GM12878 (cell line): ENCODE measurements at regions not wholly inside any gene's neighbourhood (a gene's known extent, or its start where the extent isn't known, plus 50 kb on each side); places are given as distances from the start of the nearest gene placed in this dataset.

Source experiments
- ATAC-seq: fragments of 200-7000 bp; cut with Tn5 transposase; 3 replicates; pipeline ENCODE4 v1.9.1; 2020; ENCODE audit warnings: mild to moderate bottlenecking, moderate library complexity
- BruUV-seq: library from RNA; stranded (reverse); fragments of 400-500 nt; replicated peaks from 2 replicates; lab custom pipeline; 2021; lab: Mats Ljungman, UMichigan
- CTCF ChIA-PET: fragments of 300-600 bp; sonication (Branson Sonifier 250); formaldehyde crosslinking; extraction: SDS; loops from one replicate; lab custom pipeline; 2021; ENCODE audit warnings: inconsistent platforms; lab: Yijun Ruan, JAX
- POLR2A ChIA-PET: fragments of 350-600 bp; formaldehyde crosslinking; extraction: SDS; loops from one replicate; lab custom pipeline; 2021; ENCODE audit warnings: inconsistent platforms; lab: Charles Lee
- RAD21 ChIA-PET: fragments of 300-600 bp; sonication (Branson Sonifier 250); formaldehyde crosslinking; loops from one replicate; lab custom pipeline; 2023; ENCODE audit warnings: antibody characterized with exemption; ENCODE audit not compliant: unreplicated experiment; lab: Charles Lee
- SMC1A ChIA-PET: fragments of 300-600 bp; sonication (Branson Sonifier 250); formaldehyde crosslinking; loops from one replicate; lab custom pipeline; 2023; ENCODE audit not compliant: unreplicated experiment, uncharacterized antibody; lab: Charles Lee
- DNase-seq: peaks from one replicate; pipeline ENCODE4 v3.0.0-alpha.2; 2011; ENCODE audit warnings: low read depth, low spot score
- FAIRE-seq: peaks from 3 replicates; lab custom pipeline; 2011; peaks lifted over from hg19 to GRCh38; lab: Jason Lieb, UNC
- H2AFZ ChIP-seq: 2 replicates; pipeline ENCODE4 v1.6.0; 2011; ENCODE audit warnings: low read depth, low read length, control low read depth; ENCODE audit not compliant: control insufficient read depth
- H3K27ac ChIP-seq: 2 replicates; pipeline ENCODE4 v1.5.1; 2011; ENCODE audit warnings: control low read depth; ENCODE audit not compliant: control insufficient read depth, insufficient read depth
- H3K27me3 ChIP-seq, 2 experiments: replicated peaks in 1 of 2; 2 replicates each; pipeline versions ENCODE4 v1.6.0 to v1.6.1; 2011; ENCODE audit warnings: low read length in 1 of 2; ENCODE audit not compliant: control insufficient read depth in 2 of 2, insufficient read depth in 2 of 2
- H3K36me3 ChIP-seq, 2 experiments: 2 replicates each; pipeline ENCODE4 v1.5.1; 2011; ENCODE audit warnings: low read length in 1 of 2; ENCODE audit not compliant: control insufficient read depth in 2 of 2, insufficient read depth in 2 of 2
- H3K4me1 ChIP-seq: 2 replicates; pipeline ENCODE4 v1.6.1; 2011; ENCODE audit warnings: mild to moderate bottlenecking, low read length, moderate library complexity, mixed read lengths; ENCODE audit not compliant: control insufficient read depth, insufficient read depth
- H3K4me2 ChIP-seq: 2 replicates; pipeline ENCODE4 v1.6.0; 2011; ENCODE audit warnings: control low read depth; ENCODE audit not compliant: control insufficient read depth, insufficient read depth
- H3K4me3 ChIP-seq: fragments of 200-600 bp; sonication (generic); 2 replicates; pipeline ENCODE4 v1.5.1; 2016
- H3K79me2 ChIP-seq: 2 replicates; pipeline ENCODE4 v1.6.0; 2011; ENCODE audit warnings: low read length; ENCODE audit not compliant: control insufficient read depth, insufficient read depth
- H3K9ac ChIP-seq: 2 replicates; pipeline ENCODE4 v1.8.0; 2011; ENCODE audit warnings: low read length, control low read depth, mixed read lengths; ENCODE audit not compliant: control insufficient read depth, insufficient read depth
- H3K9me3 ChIP-seq: replicated peaks from 3 replicates; pipeline ENCODE4 v1.5.1; 2011; ENCODE audit warnings: mild to moderate bottlenecking, low read length; ENCODE audit not compliant: control insufficient read depth, insufficient read depth
- H4K20me1 ChIP-seq: 2 replicates; pipeline ENCODE4 v1.6.0; 2011; ENCODE audit not compliant: control insufficient read depth, insufficient read depth
- KLF5 ChIP-seq: fragments of 450-650 bp; IDR thresholded peaks from 2 replicates; pipeline ENCODE4 v1.6.1; 2014; ENCODE audit warnings: mild to moderate bottlenecking; ENCODE audit not compliant: partially characterized antibody
- NBN ChIP-seq: fragments of 450-650 bp; IDR thresholded peaks from 2 replicates; pipeline ENCODE4 v1.6.1; 2016
- RUNX3 ChIP-seq: IDR thresholded peaks from 2 replicates; pipeline ENCODE4 v1.6.1; 2012; ENCODE audit warnings: low read length, inconsistent platforms
- YBX1 ChIP-seq: fragments of 450-650 bp; IDR thresholded peaks from 2 replicates; pipeline ENCODE4 v1.6.1; 2016; ENCODE audit warnings: antibody characterized with exemption
- WGBS: methylation state at CpG from one replicate; pipeline ENCODE4 v1.1.6; 2016; ENCODE audit warnings: low lambda C conversion rate; ENCODE audit not compliant: insufficient replicate concordance, insufficient coverage; ENCODE audit errors: missing lambda C conversion rate; 5-methylcytosine and 5-hydroxymethylcytosine counted together
- in situ Hi-C: fragments of 300-500 bp; cut with MboI; formaldehyde crosslinking; loops from 9 replicates; pipeline ENCODE4 v1.14.3; 2018; ENCODE audit warnings: mixed read lengths
- intact Hi-C: fragments of 100-400 bp; cut with micrococcal nuclease; formaldehyde crosslinking; loops from one replicate; pipeline ENCODE4 v1.14.2; 2022; ENCODE audit not compliant: unreplicated experiment
- TF ChIP-seq, protein P1 (sequence below): IDR thresholded peaks from 2 replicates; pipeline ENCODE4 v1.6.1; 2011; ENCODE audit warnings: borderline replicate concordance, low read depth, mild to moderate bottlenecking, moderate library complexity, mixed read lengths, low read length; ENCODE audit not compliant: insufficient read depth; ENCODE audit errors: extremely low read length
- TF ChIP-seq, protein P2 (sequence below): IDR thresholded peaks from 2 replicates; pipeline ENCODE4 v1.6.1; 2012; ENCODE audit warnings: low read depth, low read length, improper control_type of control experiment

- ChIA-PET RAD21 (no interaction called here), SMC1A (no interaction called here)
- DNase-seq = no peak
- Histone ChIP-seq H3K27ac (no peak overlapping the region), H3K27me3 (no peaks in the 10 kb centered on the region), H3K4me1 (no peaks in the 10 kb centered on the region), H3K4me2 (no peak overlapping the region)
- intact Hi-C loops = no loop called here
- no peak for TF ChIP-seq YBX1
- TF ChIP-seq, protein P1, sequence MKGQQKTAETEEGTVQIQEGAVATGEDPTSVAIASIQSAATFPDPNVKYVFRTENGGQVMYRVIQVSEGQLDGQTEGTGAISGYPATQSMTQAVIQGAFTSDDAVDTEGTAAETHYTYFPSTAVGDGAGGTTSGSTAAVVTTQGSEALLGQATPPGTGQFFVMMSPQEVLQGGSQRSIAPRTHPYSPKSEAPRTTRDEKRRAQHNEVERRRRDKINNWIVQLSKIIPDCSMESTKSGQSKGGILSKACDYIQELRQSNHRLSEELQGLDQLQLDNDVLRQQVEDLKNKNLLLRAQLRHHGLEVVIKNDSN = no peak
- TF ChIP-seq KLF5 = no peak
- TF ChIP-seq, protein P2, sequence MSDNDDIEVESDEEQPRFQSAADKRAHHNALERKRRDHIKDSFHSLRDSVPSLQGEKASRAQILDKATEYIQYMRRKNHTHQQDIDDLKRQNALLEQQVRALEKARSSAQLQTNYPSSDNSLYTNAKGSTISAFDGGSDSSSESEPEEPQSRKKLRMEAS = no peak
- TF ChIP-seq, all 136 proteins: peak for 0
- H3K36me3 ChIP-seq = no peaks in the 10 kb centered on the region
- BruUV-seq = no TSS peak
- 2% methylated on average over 2 of the region's 2 CpGs for WGBS
- no peaks in the 10 kb centered on the region for H4K20me1 ChIP-seq
- no peak overlapping the region for H2AFZ ChIP-seq
- no peaks in the 10 kb centered on the region; the same call in 2 of the 3 replicates for H3K9me3 ChIP-seq
- no peaks in the 10 kb centered on the region for H3K79me2 ChIP-seq
- ChIA-PET POLR2A (no interaction called here), CTCF (no interaction called here)
- ATAC-seq (no peak), FAIRE-seq (no peak)
- no peak overlapping the region for H3K9ac ChIP-seq
- H3K4me3 ChIP-seq = no peak overlapping the region
- in situ Hi-C loops = no loop called here
These were observed 117.0 kb downstream of the ADAM29 start for GRCh38 chr4:175034986-175035705.

- RAD21 ChIA-PET = no interaction called here
- POLR2A ChIA-PET = no interaction called here
- H3K4me1 ChIP-seq = no peaks in the 10 kb centered on the region
- no peak overlapping the region for H2AFZ ChIP-seq
- H3K36me3 ChIP-seq = no peaks in the 10 kb centered on the region
- no peak for TF ChIP-seq NBN
- TF ChIP-seq RUNX3 = peak; percentile 51
- CTCF ChIA-PET = no interaction called here
- H3K27ac ChIP-seq = no peak overlapping the region
- intact Hi-C loops = no loop called here
- peak; percentile 80 for ATAC-seq
- no peaks in the 10 kb centered on the region for H4K20me1 ChIP-seq
- 0% methylated on average over 2 of the region's 2 CpGs for WGBS
- H3K4me2 ChIP-seq = no peak overlapping the region
- no peaks in the 10 kb centered on the region for H3K79me2 ChIP-seq
- H3K27me3 ChIP-seq = no peaks in the 10 kb centered on the region
- BruUV-seq = no TSS peak
- H3K9ac ChIP-seq = no peak overlapping the region
- peak; percentile 5 for DNase-seq
- no peak for FAIRE-seq
- no peak overlapping the region for H3K4me3 ChIP-seq
- no peaks in the 10 kb centered on the region; the same call in 2 of the 3 replicates for H3K9me3 ChIP-seq
- SMC1A ChIA-PET = no interaction called here
- in situ Hi-C loops = no loop called here
These were observed 117.7 kb downstream of the ADAM29 start for GRCh38 chr4:175035905-175036304.
